ENCODE measurements at regions not wholly inside any gene's neighbourhood (a gene's known extent, or its start where the extent isn't known, plus 50 kb on each side); places are given as distances from the start of the nearest gene placed in this dataset.

GRCh38 chr2:204089574-204089973 is 153.0 kb downstream of the ICOS start:
- no peak overlapping the region for H3K9ac ChIP-seq (ENCODE audit: extremely low read depth, insufficient read length, low read length)
- H2BK20ac ChIP-seq (ENCODE audit: low read depth, low read length, poor library complexity, severe bottlenecking): no peak overlapping the region
- H2BK12ac ChIP-seq (ENCODE audit: insufficient read length, low read depth, low read length): no peak overlapping the region
- no peak for TF ChIP-seq CTCF (conservative IDR thresholded peaks at IDR 0.05)
- Mint-ChIP-seq H3K4me1 (no peaks in the 10 kb centered on the region), H3K27ac (no peak overlapping the region), H3K9me3 (peaks cover 0 to 16% of the 10 kb centered on the region in 2 experiments; a peak in 3 of 5 replicates), H3K27me3 (ENCODE audit: low read depth) (no peaks in the 10 kb centered on the region), H3K4me3 (no peak overlapping the region), H3K36me3 (ENCODE audit: insufficient read depth in 1 of 3, low read depth in 3 of 3) (peaks cover 0 to 4% (median 0%) of the 10 kb centered on the region in 3 experiments; a peak in 1 of 7 replicates)
- H4K5ac ChIP-seq (ENCODE audit: insufficient read length, low read depth, low read length): no peak overlapping the region
- no CpG with 5 or more reads among the region's 4 CpGs for WGBS (ENCODE audit: extremely low coverage, insufficient read length, low lambda C conversion rate)
- no peak overlapping the region for H2AK5ac ChIP-seq (ENCODE audit: insufficient read length, low read length)
- H2AFZ ChIP-seq (ENCODE audit: low read length): no peak overlapping the region
- no peak overlapping the region for H3K18ac ChIP-seq (ENCODE audit: insufficient read length, low read depth, low read length)
- no peak overlapping the region for H2BK15ac ChIP-seq (ENCODE audit: low read depth, low read length)
- H3K4ac ChIP-seq (ENCODE audit: low read depth, low read length): no peak overlapping the region
- H3K27me3 ChIP-seq (ENCODE audit: insufficient read depth, low read length): no peaks in the 10 kb centered on the region
- DNase-seq: no peak
- H3K79me2 ChIP-seq (ENCODE audit: insufficient read depth, low read length): no peaks in the 10 kb centered on the region
- H3K23ac ChIP-seq (ENCODE audit: insufficient read length, low read depth, low read length): no peak overlapping the region
- no peaks in the 10 kb centered on the region for H3K9me3 ChIP-seq (ENCODE audit: control insufficient read depth, low read depth, low read length)
- H3K27ac ChIP-seq (ENCODE audit: insufficient read length, low read depth, low read length): no peak overlapping the region
- H2BK120ac ChIP-seq (ENCODE audit: low read depth, low read length, poor library complexity, severe bottlenecking): no peak overlapping the region
- H3K14ac ChIP-seq (ENCODE audit: insufficient read depth, low read length): no peak overlapping the region
- no peak overlapping the region for H4K91ac ChIP-seq (ENCODE audit: insufficient read length, low read depth, low read length)
- H3K4me1 ChIP-seq (ENCODE audit: insufficient read depth, low read length): no peaks in the 10 kb centered on the region
- no peak overlapping the region for H2BK5ac ChIP-seq (ENCODE audit: insufficient read length, low read length)
- H3T11ph ChIP-seq (ENCODE audit: low read length): no peak overlapping the region
- H3K23me2 ChIP-seq (ENCODE audit: insufficient read length, low read depth, low read length, poor library complexity, severe bottlenecking): no peaks in the 10 kb centered on the region
- H3K79me1 ChIP-seq (ENCODE audit: insufficient read depth, low read depth, low read length, poor library complexity, severe bottlenecking): no peaks in the 10 kb centered on the region
- no peak overlapping the region for H3K56ac ChIP-seq (ENCODE audit: insufficient read length, low read depth, low read length)
- no peaks in the 10 kb centered on the region for H4K20me1 ChIP-seq (ENCODE audit: control insufficient read depth, insufficient read depth, insufficient read length)
- H3K4me2 ChIP-seq (ENCODE audit: insufficient read depth, insufficient read length, low read length): no peak overlapping the region
- H4K8ac ChIP-seq (replicated peaks; ENCODE audit: insufficient read length, low read depth, low read length): no peak overlapping the region

Measured in H9 (cell line).